Progenitor cell of endocrine pancreas (in vitro differentiated cells): ENCODE measurements at regions not wholly inside any gene's neighbourhood (a gene's known extent, or its start where the extent isn't known, plus 50 kb on each side); places are given as distances from the start of the nearest gene placed in this dataset.
"Not testable (repeated sequence)": the region's sequence is repeated elsewhere in the genome, so short reads cannot be mapped to it uniquely, and the experiment has no call there.

Experiments
- DNase-seq: peaks from one replicate; pipeline ENCODE4 v3.0.0; 2021; ENCODE audit warnings: low spot score; ENCODE audit not compliant: unreplicated experiment
- H3K27ac Mint-ChIP-seq: 2 replicates; pipeline ENCODE4 v1.8.0; 2021; ENCODE audit warnings: mild to moderate bottlenecking, moderate library complexity, mixed read lengths
- H3K27me3 Mint-ChIP-seq: 2 replicates; pipeline ENCODE4 v1.8.0; 2021; ENCODE audit warnings: mixed read lengths
- H3K36me3 Mint-ChIP-seq: 2 replicates; pipeline ENCODE4 v1.8.0; 2022; ENCODE audit warnings: mixed read lengths; ENCODE audit not compliant: insufficient read depth
- H3K4me1 Mint-ChIP-seq: 2 replicates; pipeline ENCODE4 v1.8.0; 2021; ENCODE audit warnings: low read depth, mixed read lengths
- H3K4me3 Mint-ChIP-seq: 2 replicates; pipeline ENCODE4 v1.8.0; 2021; ENCODE audit warnings: low read depth, mild to moderate bottlenecking, moderate library complexity, mixed read lengths
- H3K9me3 Mint-ChIP-seq: 2 replicates; pipeline ENCODE4 v1.8.0; 2021; ENCODE audit warnings: low read depth, mixed read lengths
- TF ChIP-seq, protein P1 (sequence below): fragments of 200-600 bp; sonication (generic); IDR thresholded peaks from one replicate; pipeline ENCODE4 v1.5.0; 2021; ENCODE audit warnings: antibody characterized with exemption, mild to moderate bottlenecking; ENCODE audit not compliant: unreplicated experiment

DNA sequence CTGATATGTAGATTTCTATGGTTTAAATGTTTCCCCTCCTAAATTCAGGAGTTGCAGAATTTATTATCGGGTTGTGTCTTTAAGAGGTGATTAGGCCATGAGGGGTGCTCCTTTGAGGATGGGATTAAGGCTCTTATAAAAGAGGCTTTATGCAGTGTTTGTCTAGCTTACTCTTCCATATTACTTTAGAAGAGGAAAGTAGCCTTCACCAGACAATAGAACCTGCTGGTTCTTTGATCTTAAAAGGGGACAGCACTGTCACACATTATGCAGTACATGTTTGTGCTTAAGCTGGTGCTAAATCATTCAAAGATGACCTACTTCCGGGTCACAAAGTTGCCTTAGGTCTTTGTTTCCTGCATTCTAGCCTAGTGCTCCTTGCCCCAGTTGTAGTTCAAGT is 81.0 kb downstream of the CPXCR1 start:
- no peak for DNase-seq
- TF ChIP-seq, protein P1, sequence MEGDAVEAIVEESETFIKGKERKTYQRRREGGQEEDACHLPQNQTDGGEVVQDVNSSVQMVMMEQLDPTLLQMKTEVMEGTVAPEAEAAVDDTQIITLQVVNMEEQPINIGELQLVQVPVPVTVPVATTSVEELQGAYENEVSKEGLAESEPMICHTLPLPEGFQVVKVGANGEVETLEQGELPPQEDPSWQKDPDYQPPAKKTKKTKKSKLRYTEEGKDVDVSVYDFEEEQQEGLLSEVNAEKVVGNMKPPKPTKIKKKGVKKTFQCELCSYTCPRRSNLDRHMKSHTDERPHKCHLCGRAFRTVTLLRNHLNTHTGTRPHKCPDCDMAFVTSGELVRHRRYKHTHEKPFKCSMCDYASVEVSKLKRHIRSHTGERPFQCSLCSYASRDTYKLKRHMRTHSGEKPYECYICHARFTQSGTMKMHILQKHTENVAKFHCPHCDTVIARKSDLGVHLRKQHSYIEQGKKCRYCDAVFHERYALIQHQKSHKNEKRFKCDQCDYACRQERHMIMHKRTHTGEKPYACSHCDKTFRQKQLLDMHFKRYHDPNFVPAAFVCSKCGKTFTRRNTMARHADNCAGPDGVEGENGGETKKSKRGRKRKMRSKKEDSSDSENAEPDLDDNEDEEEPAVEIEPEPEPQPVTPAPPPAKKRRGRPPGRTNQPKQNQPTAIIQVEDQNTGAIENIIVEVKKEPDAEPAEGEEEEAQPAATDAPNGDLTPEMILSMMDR: no peak
- no peaks in the 10 kb centered on the region for H3K27me3 Mint-ChIP-seq
- H3K36me3 Mint-ChIP-seq: no peaks in the 10 kb centered on the region
- no peaks in the 10 kb centered on the region for H3K4me1 Mint-ChIP-seq
- no peak overlapping the region for H3K27ac Mint-ChIP-seq
- peaks cover 4% of the 10 kb centered on the region for H3K9me3 Mint-ChIP-seq
- no peak overlapping the region for H3K4me3 Mint-ChIP-seq

DNA sequence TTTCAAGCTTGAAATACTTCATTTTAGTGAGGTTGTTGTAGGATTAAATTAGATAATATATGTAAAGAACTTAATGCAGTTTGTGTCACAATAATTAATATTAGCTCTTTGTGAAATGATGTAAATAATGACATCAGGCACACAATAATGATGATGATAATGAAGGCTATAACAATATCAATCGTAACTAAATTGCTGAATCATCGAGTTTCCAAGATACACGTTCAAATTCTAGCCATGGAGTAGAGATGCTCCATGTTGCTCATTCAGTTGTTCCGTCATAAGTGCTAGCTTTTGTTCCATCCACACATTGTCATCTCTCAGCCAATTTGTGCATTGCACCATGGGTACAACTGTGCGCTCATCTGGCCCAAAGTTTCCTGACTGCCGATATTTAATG is 83.1 kb downstream of the CPXCR1 start:
- Mint-ChIP-seq H3K9me3 (peaks cover 8% of the 10 kb centered on the region), H3K4me1 (peaks cover under 1% of the 10 kb centered on the region), H3K27ac (no peak overlapping the region), H3K36me3 (no peaks in the 10 kb centered on the region), H3K4me3 (no peak overlapping the region), H3K27me3 (no peaks in the 10 kb centered on the region)
- TF ChIP-seq, protein P1: no peak
- DNase-seq: no peak

DNA sequence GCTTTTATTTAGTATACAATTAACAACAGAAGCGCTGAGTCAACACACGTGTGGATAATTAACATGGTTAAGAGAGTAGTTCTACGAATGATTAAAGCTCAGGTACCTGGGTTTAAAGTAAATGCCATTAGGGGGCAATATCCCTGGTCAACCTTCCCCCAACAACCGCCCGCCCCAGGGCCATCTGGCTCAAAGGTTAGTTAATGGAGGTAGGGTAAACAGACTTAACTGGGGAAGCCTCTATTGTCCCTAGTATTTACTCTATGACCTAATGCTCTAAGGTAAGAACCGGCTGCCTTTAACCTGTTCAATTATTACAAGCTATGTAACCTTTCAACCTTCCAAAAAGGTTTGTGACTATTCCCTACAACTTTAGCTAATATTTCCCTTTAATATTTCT is 90.7 kb downstream of the CPXCR1 start:
- peak overlapping the region; percentile 97 for H3K27ac Mint-ChIP-seq
- H3K4me1 Mint-ChIP-seq: peaks cover 25% of the 10 kb centered on the region
- TF ChIP-seq, protein P1: peak; percentile 20
- H3K4me3 Mint-ChIP-seq, H3K36me3 Mint-ChIP-seq, H3K27me3 Mint-ChIP-seq: not testable (repeated sequence)
- peaks cover 21% of the 10 kb centered on the region for H3K9me3 Mint-ChIP-seq
- peak; percentile 43 for DNase-seq

DNA sequence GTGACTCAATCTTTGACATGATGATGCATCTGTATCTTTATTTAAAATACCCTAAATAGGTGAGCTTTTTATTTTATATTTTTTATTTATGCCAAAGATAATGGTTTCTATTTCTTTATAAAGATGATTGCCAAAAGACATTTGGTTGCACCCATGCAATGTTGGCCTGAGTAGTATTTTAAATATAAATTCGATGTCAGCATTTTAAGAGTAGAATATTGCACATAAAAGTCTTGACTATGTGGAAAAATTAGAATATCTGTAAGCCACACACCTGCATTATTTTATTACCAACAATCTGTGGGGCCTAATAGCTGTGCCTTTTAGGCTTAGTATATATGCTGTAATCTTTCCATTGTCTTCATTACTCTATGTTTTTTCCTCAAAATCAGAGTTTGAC is 91.4 kb downstream of the CPXCR1 start:
- TF ChIP-seq, protein P1: no peak
- H3K4me1 Mint-ChIP-seq: peaks cover 25% of the 10 kb centered on the region
- no peak overlapping the region for H3K4me3 Mint-ChIP-seq
- H3K27ac Mint-ChIP-seq: peak overlapping the region; percentile 97
- H3K9me3 Mint-ChIP-seq: peaks cover 25% of the 10 kb centered on the region
- H3K27me3 Mint-ChIP-seq: no peaks in the 10 kb centered on the region
- no peak for DNase-seq
- H3K36me3 Mint-ChIP-seq: peaks cover 4% of the 10 kb centered on the region

DNA sequence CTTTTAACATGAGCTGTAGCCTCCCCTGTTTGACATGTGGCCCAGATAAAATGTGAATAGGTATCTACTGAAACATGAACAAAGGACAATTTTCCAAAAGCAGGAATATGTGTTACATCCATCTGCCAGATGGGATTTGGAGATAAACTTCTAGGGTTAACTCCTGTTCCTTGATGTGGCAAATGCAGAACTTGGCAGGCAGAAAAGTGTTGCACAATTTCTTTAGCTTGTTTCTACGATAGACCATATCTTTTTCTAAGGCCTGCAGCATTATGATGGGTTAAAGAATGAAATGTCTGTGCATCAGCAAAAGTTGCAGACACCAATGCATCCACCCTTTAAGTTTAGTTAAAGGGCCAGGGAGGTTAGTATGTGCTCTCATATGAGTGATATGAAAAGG is 96.8 kb downstream of the CPXCR1 start:
- not testable (repeated sequence) for H3K4me3 Mint-ChIP-seq, H3K36me3 Mint-ChIP-seq, H3K27me3 Mint-ChIP-seq, H3K27ac Mint-ChIP-seq, DNase-seq
- Mint-ChIP-seq H3K4me1 (peaks cover 20% of the 10 kb centered on the region), H3K9me3 (peaks cover 32% of the 10 kb centered on the region)

DNA sequence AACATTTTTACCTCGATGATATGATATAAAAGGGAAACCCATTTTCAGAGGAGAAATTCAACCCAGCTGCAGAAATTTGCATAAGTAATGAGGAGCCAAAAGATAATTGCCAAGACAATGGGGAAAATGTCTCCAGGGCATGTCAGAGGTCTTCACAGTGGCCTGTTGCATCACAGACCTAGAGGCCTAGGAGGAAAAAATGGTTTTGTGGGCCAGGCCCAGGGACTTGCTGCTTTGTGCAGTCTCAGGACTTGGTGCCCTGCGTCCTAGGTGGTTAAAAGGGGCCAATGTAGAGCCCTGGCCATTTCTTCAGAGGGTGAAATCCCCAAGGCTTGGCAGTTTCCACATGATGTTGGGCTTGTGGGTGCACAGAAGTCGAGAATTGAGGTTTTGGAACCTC is 106.9 kb downstream of the CPXCR1 start:
- peaks cover 4% of the 10 kb centered on the region for H3K36me3 Mint-ChIP-seq
- H3K27ac Mint-ChIP-seq: no peak overlapping the region
- peaks cover 34% of the 10 kb centered on the region for H3K9me3 Mint-ChIP-seq
- no peak for DNase-seq
- no peaks in the 10 kb centered on the region for H3K27me3 Mint-ChIP-seq
- TF ChIP-seq, protein P1: no peak
- H3K4me1 Mint-ChIP-seq: no peaks in the 10 kb centered on the region
- H3K4me3 Mint-ChIP-seq: no peak overlapping the region
